ENCODE measurements at regions not wholly inside any gene's neighbourhood (a gene's known extent, or its start where the extent isn't known, plus 50 kb on each side); places are given as distances from the start of the nearest gene placed in this dataset.
A peak's percentile ranks its signal among the peaks of the same experiment; 100 is the strongest.

GRCh38 chr9:1456301-1457024, 406.3 kb downstream of the DMRT2 start:
- peak; percentile 53 for DNase-seq (ENCODE audit: low read depth)
- no peak for TF ChIP-seq CTCF (IDR thresholded peaks at IDR 0.05; ENCODE audit: insufficient read depth, low read depth, low read length, missing control alignments)

GRCh38 chr9:1457460-1457859, 407.3 kb downstream of the DMRT2 start:
- no peak for DNase-seq (ENCODE audit: low read depth)
- H3K4me3 ChIP-seq (ENCODE audit: low read length), result no peak overlapping the region
- TF ChIP-seq CTCF (IDR thresholded peaks at IDR 0.05; ENCODE audit: insufficient read depth, low read depth, low read length, missing control alignments), result no peak

More at GRCh38 chr9:1456301-1457024, 406.3 kb downstream of the DMRT2 start:
- no peak overlapping the region for H3K4me3 ChIP-seq (ENCODE audit: low read length)

GRCh38 chr9:1458503-1458902, 408.3 kb downstream of the DMRT2 start:
- no peak overlapping the region for H3K4me3 ChIP-seq (ENCODE audit: low read length)
- DNase-seq (ENCODE audit: low read depth), result peak; percentile 96
- no peak for TF ChIP-seq CTCF (IDR thresholded peaks at IDR 0.05; ENCODE audit: insufficient read depth, low read depth, low read length, missing control alignments)

- peak; percentile 61 for DNase-seq (ENCODE audit: low read depth)
- H3K4me3 ChIP-seq (ENCODE audit: low read length), result no peak overlapping the region
- peak; percentile 88 for TF ChIP-seq CTCF (IDR thresholded peaks at IDR 0.05; ENCODE audit: insufficient read depth, low read depth, low read length, missing control alignments)
These were observed 410.1 kb downstream of the DMRT2 start for GRCh38 chr9:1460143-1460769.

- TF ChIP-seq CTCF (IDR thresholded peaks at IDR 0.05; ENCODE audit: insufficient read depth, low read depth, low read length, missing control alignments), result no peak
- H3K4me3 ChIP-seq (ENCODE audit: low read length), result no peak overlapping the region
- DNase-seq (ENCODE audit: low read depth), result no peak
These were observed 411.7 kb downstream of the DMRT2 start for GRCh38 chr9:1461812-1462211.

- TF ChIP-seq CTCF (IDR thresholded peaks at IDR 0.05; ENCODE audit: insufficient read depth, low read depth, low read length, missing control alignments), result no peak
- no peak overlapping the region for H3K4me3 ChIP-seq (ENCODE audit: low read length)
- no peak for DNase-seq (ENCODE audit: low read depth)
These were observed 412.6 kb downstream of the DMRT2 start for GRCh38 chr9:1462626-1463308.
